H9 (cell line): ENCODE measurements at regions not wholly inside any gene's neighbourhood (a gene's known extent, or its start where the extent isn't known, plus 50 kb on each side); places are given as distances from the start of the nearest gene placed in this dataset.

Experiments used
- DNase-seq: peaks from one replicate; pipeline ENCODE4 v3.0.0-alpha.2; 2017
- H2AFZ ChIP-seq: one replicate; pipeline ENCODE4 v1.6.1; 2013; ENCODE audit warnings: mild to moderate bottlenecking, low read length, control low read depth, moderate library complexity
- H2AK5ac ChIP-seq: 2 replicates; pipeline ENCODE4 v1.6.1; 2013; ENCODE audit warnings: low read length, control low read depth, mixed read lengths; ENCODE audit not compliant: insufficient read length
- H2BK120ac ChIP-seq: one replicate; pipeline ENCODE4 v1.6.1; 2013; ENCODE audit warnings: low read depth, mild to moderate bottlenecking, low read length, control low read depth, inconsistent platforms; ENCODE audit not compliant: poor library complexity, severe bottlenecking
- H2BK12ac ChIP-seq: 2 replicates; pipeline ENCODE4 v1.6.1; 2013; ENCODE audit warnings: low read length, control low read depth, mixed read lengths, low read depth; ENCODE audit not compliant: insufficient read length
- H2BK15ac ChIP-seq: 2 replicates; pipeline ENCODE4 v1.6.1; 2013; ENCODE audit warnings: low read depth, low read length, control low read depth
- H2BK20ac ChIP-seq: one replicate; pipeline ENCODE4 v1.6.1; 2013; ENCODE audit warnings: low read depth, mild to moderate bottlenecking, low read length, control low read depth, inconsistent platforms; ENCODE audit not compliant: poor library complexity, severe bottlenecking
- H2BK5ac ChIP-seq: 2 replicates; pipeline ENCODE4 v1.6.1; 2013; ENCODE audit warnings: low read length, control low read depth, mixed read lengths; ENCODE audit not compliant: insufficient read length
- H3K14ac ChIP-seq: 2 replicates; pipeline ENCODE4 v1.6.1; 2013; ENCODE audit warnings: low read length, control low read depth; ENCODE audit not compliant: insufficient read depth
- H3K18ac ChIP-seq: 2 replicates; pipeline ENCODE4 v1.6.1; 2013; ENCODE audit warnings: low read depth, mild to moderate bottlenecking, mixed read lengths, low read length, control low read depth; ENCODE audit not compliant: insufficient read length
- H3K23ac ChIP-seq: 2 replicates; pipeline ENCODE4 v1.6.1; 2013; ENCODE audit warnings: low read length, control low read depth, mixed read lengths, low read depth; ENCODE audit not compliant: insufficient read length
- H3K23me2 ChIP-seq: 2 replicates; pipeline ENCODE4 v1.6.1; 2013; ENCODE audit warnings: low read depth, mild to moderate bottlenecking, mixed read lengths, low read length, control low read depth; ENCODE audit not compliant: insufficient read length, poor library complexity, severe bottlenecking
- H3K27ac ChIP-seq: 2 replicates; pipeline ENCODE4 v1.5.1; 2013; ENCODE audit warnings: low read length, control low read depth, mixed read lengths, low read depth; ENCODE audit not compliant: insufficient read length
- H3K27me3 ChIP-seq: 2 replicates; pipeline ENCODE4 v1.6.1; 2013; ENCODE audit warnings: low read length, control low read depth, inconsistent platforms; ENCODE audit not compliant: insufficient read depth
- H3K4ac ChIP-seq: 2 replicates; pipeline ENCODE4 v1.6.1; 2013; ENCODE audit warnings: low read depth, mild to moderate bottlenecking, control low read depth, inconsistent platforms, low read length, moderate library complexity
- H3K4me1 ChIP-seq: 2 replicates; pipeline ENCODE4 v1.6.1; 2013; ENCODE audit warnings: low read length, control low read depth, inconsistent platforms; ENCODE audit not compliant: insufficient read depth
- H3K4me2 ChIP-seq: 2 replicates; pipeline ENCODE4 v1.6.1; 2013; ENCODE audit warnings: low read length, control low read depth, mixed read lengths; ENCODE audit not compliant: insufficient read length, insufficient read depth
- H3K56ac ChIP-seq: 2 replicates; pipeline ENCODE4 v1.6.1; 2013; ENCODE audit warnings: low read depth, mild to moderate bottlenecking, mixed read lengths, low read length, control low read depth; ENCODE audit not compliant: insufficient read length
- H3K79me1 ChIP-seq: 2 replicates; pipeline ENCODE4 v1.6.1; 2013; ENCODE audit warnings: low read depth, mild to moderate bottlenecking, moderate library complexity, low read length, control low read depth, inconsistent platforms; ENCODE audit not compliant: insufficient read depth, poor library complexity, severe bottlenecking
- H3K79me2 ChIP-seq: 2 replicates; pipeline ENCODE4 v1.6.1; 2013; ENCODE audit warnings: low read length, control low read depth, inconsistent platforms; ENCODE audit not compliant: insufficient read depth
- H3K9ac ChIP-seq: 2 replicates; pipeline ENCODE4 v1.6.1; 2013; ENCODE audit warnings: low read length, control low read depth, mixed read lengths; ENCODE audit not compliant: insufficient read length; ENCODE audit errors: extremely low read depth
- H3K9me3 ChIP-seq: one replicate; pipeline ENCODE4 v1.6.1; 2013; ENCODE audit warnings: low read depth, low read length, inconsistent platforms; ENCODE audit not compliant: control insufficient read depth
- H3T11ph ChIP-seq: one replicate; pipeline ENCODE4 v1.6.1; 2013; ENCODE audit warnings: mild to moderate bottlenecking, low read length, control low read depth, inconsistent platforms
- H4K20me1 ChIP-seq: one replicate; pipeline ENCODE4 v1.6.1; 2013; ENCODE audit not compliant: control insufficient read depth, insufficient read length, insufficient read depth
- H4K5ac ChIP-seq: 2 replicates; pipeline ENCODE4 v1.6.1; 2013; ENCODE audit warnings: low read depth, mild to moderate bottlenecking, mixed read lengths, low read length, control low read depth; ENCODE audit not compliant: insufficient read length
- H4K8ac ChIP-seq: replicated peaks from 2 replicates; pipeline ENCODE4 v1.6.1; 2013; ENCODE audit warnings: low read length, control low read depth, mixed read lengths, low read depth; ENCODE audit not compliant: insufficient read length
- H4K91ac ChIP-seq: 2 replicates; pipeline ENCODE4 v1.6.1; 2013; ENCODE audit warnings: low read depth, mild to moderate bottlenecking, moderate library complexity, mixed read lengths, low read length, control low read depth; ENCODE audit not compliant: insufficient read length
- H3K27ac Mint-ChIP-seq, 3 experiments: 2 replicates in 2 of 3; 3 replicates in 1 of 3; pipeline ENCODE4 v1.8.0; 2020 to 2021; ENCODE audit warnings: mixed read lengths in 3 of 3, mild to moderate bottlenecking in 1 of 3, moderate library complexity in 1 of 3
- H3K27me3 Mint-ChIP-seq: 2 replicates; pipeline ENCODE4 v1.8.0; 2021; ENCODE audit warnings: low read depth, mild to moderate bottlenecking, moderate library complexity, mixed read lengths
- H3K36me3 Mint-ChIP-seq, 3 experiments: 2 replicates in 2 of 3; 3 replicates in 1 of 3; pipeline ENCODE4 v1.8.0; 2020 to 2021; ENCODE audit warnings: low read depth in 3 of 3, mixed read lengths in 3 of 3; ENCODE audit not compliant: insufficient read depth in 1 of 3
- H3K4me1 Mint-ChIP-seq, 2 experiments: 2 replicates each; pipeline ENCODE4 v1.8.0; 2020; ENCODE audit warnings: mixed read lengths in 2 of 2
- H3K4me3 Mint-ChIP-seq, 2 experiments: 2 replicates in 1 of 2; 3 replicates in 1 of 2; pipeline ENCODE4 v1.8.0; 2020 to 2021; ENCODE audit warnings: mild to moderate bottlenecking in 2 of 2, mixed read lengths in 2 of 2, moderate library complexity in 1 of 2
- H3K9me3 Mint-ChIP-seq, 2 experiments: 2 replicates in 1 of 2; 3 replicates in 1 of 2; pipeline ENCODE4 v1.8.0; 2020; ENCODE audit warnings: mild to moderate bottlenecking in 2 of 2, mixed read lengths in 2 of 2, moderate library complexity in 1 of 2
- CTCF ChIP-seq: fragments of 200-600 bp; sonication (generic); conservative IDR thresholded peaks from 3 replicates; pipeline ENCODE4 v1.8.0; 2021; ENCODE audit warnings: antibody characterized with exemption, mild to moderate bottlenecking
- WGBS: extraction: QIAGEN DNeasy Blood & Tissue Kit; methylation state at CpG from one replicate; pipeline ENCODE4 v1.1.7; 2013; ENCODE audit warnings: missing lambda C conversion rate, low lambda C conversion rate, mixed read lengths; ENCODE audit not compliant: insufficient read length; ENCODE audit errors: extremely low coverage; 5-methylcytosine and 5-hydroxymethylcytosine counted together

DNA sequence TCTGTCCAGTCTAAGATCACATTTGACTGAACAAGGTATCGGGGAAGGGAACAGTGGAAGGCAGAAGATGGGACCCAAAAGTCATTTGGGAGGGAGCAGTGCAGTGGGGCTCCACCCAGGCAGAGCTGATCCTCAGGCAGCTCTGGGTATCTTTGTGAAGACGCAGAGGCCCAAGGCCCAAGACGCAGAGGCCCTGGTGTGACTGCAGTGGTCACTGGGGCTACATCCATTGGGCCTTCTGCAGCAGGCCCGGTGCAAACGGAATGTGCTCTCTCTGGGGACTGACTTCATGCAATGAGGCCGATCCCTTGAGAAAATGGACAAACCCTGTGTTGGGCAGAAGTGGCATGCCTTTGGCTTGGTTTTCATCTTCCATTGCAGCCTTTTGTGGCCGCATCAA, 463.4 kb upstream of the ZNF507 start:
- Histone ChIP-seq H4K5ac (no peak overlapping the region), H3K23ac (no peak overlapping the region), H3K23me2 (no peaks in the 10 kb centered on the region), H3K4me2 (no peak overlapping the region), H3K56ac (no peak overlapping the region), H3K9me3 (no peaks in the 10 kb centered on the region), H3K14ac (no peak overlapping the region), H3K79me2 (no peaks in the 10 kb centered on the region), H2BK120ac (no peak overlapping the region), H2AFZ (no peak overlapping the region), H4K91ac (no peak overlapping the region), H3K4me1 (no peaks in the 10 kb centered on the region; the same call in 1 of the 2 replicates), H3K18ac (no peak overlapping the region), H2BK5ac (no peak overlapping the region), H3K9ac (no peak overlapping the region), H3K4ac (no peak overlapping the region), H3K79me1 (no peaks in the 10 kb centered on the region), H2BK12ac (no peak overlapping the region), H3T11ph (no peak overlapping the region), H4K8ac (no peak overlapping the region), H2BK20ac (no peak overlapping the region), H3K27me3 (no peaks in the 10 kb centered on the region), H3K27ac (no peak overlapping the region), H2AK5ac (no peak overlapping the region), H2BK15ac (no peak overlapping the region), H4K20me1 (no peaks in the 10 kb centered on the region)
- WGBS, result no CpG with 5 or more reads among the region's 7 CpGs
- no peaks in the 10 kb centered on the region for H3K9me3 Mint-ChIP-seq
- H3K27ac Mint-ChIP-seq, result no peak overlapping the region
- H3K36me3 Mint-ChIP-seq, result no peaks in the 10 kb centered on the region; a peak in 2 of 7 replicates
- peaks cover 8% of the 10 kb centered on the region for H3K27me3 Mint-ChIP-seq
- H3K4me3 Mint-ChIP-seq, result no peak overlapping the region
- peaks cover 11% of the 10 kb centered on the region in 2 experiments for H3K4me1 Mint-ChIP-seq
- TF ChIP-seq CTCF, result no peak
- DNase-seq, result no peak
